Pancreas (tissue), 10 donors: ENCODE measurements at regions not wholly inside any gene's neighbourhood (a gene's known extent, or its start where the extent isn't known, plus 50 kb on each side); places are given as distances from the start of the nearest gene placed in this dataset.
"Not testable (repeated sequence)": the region's sequence is repeated elsewhere in the genome, so short reads cannot be mapped to it uniquely, and the experiment has no call there.

ENCODE experiments used
- ATAC-seq, 4 donors: fragments of 200-7000 bp; cut with Tn5 transposase; one replicate each; pipeline versions ENCODE4 v1.8.0 to v1.9.1; 2020; ENCODE audit warnings: mild to moderate bottlenecking in 4 of 4, moderate library complexity in 4 of 4
- DNase-seq, 6 donors: peaks; one replicate each; pipeline ENCODE4 v3.0.0-alpha.2; 2020
- FAIRE-seq: peaks from 2 replicates; lab custom pipeline; 2012; peaks lifted over from hg19 to GRCh38; lab: Jason Lieb, UNC
- H3K27ac ChIP-seq, 4 donors: fragments of 200-600 bp; sonication (generic); 1 replicate in 3 of 4; 2 replicates in 1 of 4; pipeline versions ENCODE4 v1.5.0 to v1.8.0; 2020
- H3K27me3 ChIP-seq, 4 donors: fragments of 200-600 bp; one replicate each; pipeline ENCODE4 v1.8.0; 2021
- H3K36me3 ChIP-seq, 3 donors: fragments of 200-600 bp; sonication (generic) in 1 of 3; one replicate each; pipeline versions ENCODE4 v1.5.0 to v1.8.0; 2020 to 2021
- H3K4me1 ChIP-seq, 3 donors: fragments of 200-600 bp; one replicate each; pipeline ENCODE4 v1.8.0; 2021
- H3K4me3 ChIP-seq, 4 donors: fragments of 200-600 bp; sonication (generic) in 2 of 4; one replicate each; pipeline versions ENCODE4 v1.5.0 to v1.8.0; 2020 to 2021
- H3K9me3 ChIP-seq, 4 donors: fragments of 200-600 bp; one replicate each; pipeline ENCODE4 v1.8.0; 2021
- CTCF ChIP-seq, 4 donors: fragments of 200-600 bp; sonication (generic) in 3 of 4; IDR thresholded peaks; one replicate each; pipeline versions ENCODE4 v1.5.0 to v1.8.0; 2021; ENCODE audit warnings: antibody characterized with exemption in 4 of 4
- WGBS, 2 donors: extraction: QIAGEN DNeasy Blood & Tissue Kit; methylation state at CpG; one replicate each; pipeline ENCODE4 v1.1.7; 2013; 5-methylcytosine and 5-hydroxymethylcytosine counted together
- intact Hi-C, 3 donors: fragments of 100-400 bp; cut with DNase I; formaldehyde crosslinking; loops; one replicate each; pipeline versions ENCODE4 v1.11.1 to v1.14.2; 2022
- donor health status: healthy with polysubstance abuse.
- donor health status: DM: no; HTN: no; CAD: no; lungs with moderate emphysema.
- donor health status: DM: no; HTN: no; CAD: no.
- donor health status: control.
- donor health status: control.
- donor health status: Bipolar disorder and iron deficiency.
- donor health status: DM: yes; HTN: yes; CAD: no.
- donor health status: DM: no; HTN: no; CAD: no.
- donor health status: DM: no; HTN: no; CAD: no.
- donor health status: DM: yes; HTN: yes; CAD: no.

- FAIRE-seq = no peak
- Histone ChIP-seq H3K27me3 (no peaks in the 10 kb centered on the region), H3K4me3 (no peak overlapping the region), H3K27ac (no peak overlapping the region), H3K36me3 (no peaks in the 10 kb centered on the region), H3K4me1 (no peaks in the 10 kb centered on the region), H3K9me3 (no peaks in the 10 kb centered on the region)
- no peak for DNase-seq
- intact Hi-C loops = no loop called here
- ATAC-seq = peak in 1 of 4 donors; percentile 38
- WGBS, 2 donors = 66 to 70% methylated on average over 3 of the region's 3 CpGs
- TF ChIP-seq CTCF (IDR thresholded peaks at IDR 0.05) = no peak
Measured at GRCh38 chr9:81801190-81801589, 111.8 kb upstream of the TLE1 start.

GRCh38 chr9:81804306-81804705 is 115.0 kb upstream of the TLE1 start:
- Histone ChIP-seq H3K9me3 (no peaks in the 10 kb centered on the region), H3K4me1 (no peaks in the 10 kb centered on the region), H3K27ac (no peak overlapping the region), H3K4me3 (no peak overlapping the region), H3K36me3 (no peaks in the 10 kb centered on the region), H3K27me3 (no peaks in the 10 kb centered on the region)
- ATAC-seq = no peak
- intact Hi-C loops = no loop called here
- WGBS, 2 donors = 90 to 93% methylated on average over 5 of the region's 5 CpGs
- FAIRE-seq = peak; percentile 60
- no peak for DNase-seq
- no peak for TF ChIP-seq CTCF (IDR thresholded peaks at IDR 0.05)

- H3K9me3 ChIP-seq, ATAC-seq, H3K27me3 ChIP-seq, H3K27ac ChIP-seq, FAIRE-seq, H3K4me3 ChIP-seq, DNase-seq, intact Hi-C loops, H3K36me3 ChIP-seq: not testable (repeated sequence)
- 83 to 86% methylated on average over 3 of the region's 3 CpGs for WGBS, 2 donors
- H3K4me1 ChIP-seq = peaks cover 0 to 11% (median 8%) of the 10 kb centered on the region in 3 donors
Measured at GRCh38 chr9:81811688-81812087, 116.5 kb upstream of the SPATA31D4 start.

- ATAC-seq (peak; percentile 53 to 86 (median 76)), DNase-seq (no peak), FAIRE-seq (no peak)
- H3K4me1 ChIP-seq = peaks cover 0 to 11% (median 8%) of the 10 kb centered on the region in 3 donors
- H3K27me3 ChIP-seq = no peaks in the 10 kb centered on the region
- intact Hi-C loops = no loop called here
- no peak overlapping the region for H3K4me3 ChIP-seq
- H3K27ac ChIP-seq = peak overlapping the region in 2 of 4 donors; percentile 6 to 7
- TF ChIP-seq CTCF (IDR thresholded peaks at IDR 0.05) = no peak
- H3K36me3 ChIP-seq = no peaks in the 10 kb centered on the region
- no peaks in the 10 kb centered on the region for H3K9me3 ChIP-seq
Measured at GRCh38 chr9:81814401-81814793, 113.8 kb upstream of the SPATA31D4 start.

- Histone ChIP-seq H3K27me3 (no peaks in the 10 kb centered on the region), H3K9me3 (no peaks in the 10 kb centered on the region), H3K4me1 (peaks cover 0 to 11% (median 8%) of the 10 kb centered on the region in 3 donors), H3K4me3 (no peak overlapping the region), H3K27ac (peak overlapping the region in 2 of 4 donors; percentile 6 to 7), H3K36me3 (no peaks in the 10 kb centered on the region)
- DNase-seq (no peak), FAIRE-seq (no peak), ATAC-seq (peak in 3 of 4 donors; percentile 71 to 81 (median 79))
- no peak for TF ChIP-seq CTCF (IDR thresholded peaks at IDR 0.05)
- WGBS, 2 donors = 23 to 27% methylated on average over 3 of the region's 3 CpGs
- intact Hi-C loops = no loop called here
Measured at GRCh38 chr9:81814794-81815464, 113.3 kb upstream of the SPATA31D4 start.
